HEK293 (cell line): ENCODE measurements at regions not wholly inside any gene's neighbourhood (a gene's known extent, or its start where the extent isn't known, plus 50 kb on each side); places are given as distances from the start of the nearest gene placed in this dataset.

Experiments used
- CTCF ChIA-PET: fragments of 350-600 bp; formaldehyde crosslinking; extraction: SDS; loops from one replicate; lab custom pipeline; 2021; ENCODE audit warnings: antibody characterized with exemption; lab: Yijun Ruan, JAX
- POLR2A ChIA-PET: fragments of 300-600 bp; formaldehyde crosslinking; extraction: SDS; loops from one replicate; lab custom pipeline; 2020; ENCODE audit warnings: antibody characterized with exemption, inconsistent platforms; lab: Yijun Ruan, JAX
- H3K27ac ChIP-seq: fragments of 200-500 bp; sonication (Bioruptor generic); 2 replicates; pipeline ENCODE4 v1.5.1; 2014; ENCODE audit warnings: low read depth, low read length, control low read depth, inconsistent platforms; ENCODE audit errors: extremely low read depth
- H3K36me3 ChIP-seq, 2 experiments: fragments of 200-500 bp in 1 of 2; sonication (Bioruptor generic) in 1 of 2; 1 replicate in 1 of 2; 2 replicates in 1 of 2; pipeline ENCODE4 v1.5.1; 2014 to 2017; ENCODE audit warnings: inconsistent platforms in 2 of 2, low read length in 2 of 2; ENCODE audit not compliant: control insufficient read depth in 2 of 2, insufficient read depth in 1 of 2
- H3K4me1 ChIP-seq: fragments of 200-500 bp; sonication (Bioruptor generic); 2 replicates; pipeline ENCODE4 v1.5.1; 2014; ENCODE audit warnings: mild to moderate bottlenecking, low read length, inconsistent platforms; ENCODE audit not compliant: control insufficient read depth, insufficient read depth
- H3K4me3 ChIP-seq: 2 replicates; pipeline ENCODE4 v1.5.1; 2011; ENCODE audit warnings: low read depth, mild to moderate bottlenecking, control low read depth, low read length, moderate library complexity
- H3K9me3 ChIP-seq: fragments of 200-500 bp; sonication (Bioruptor generic); 2 replicates; pipeline ENCODE4 v1.5.1; 2014; ENCODE audit warnings: low read depth, low read length, inconsistent platforms; ENCODE audit not compliant: control insufficient read depth, insufficient read depth
- ELK4 ChIP-seq: IDR thresholded peaks from 2 replicates; pipeline ENCODE4 v1.6.1; 2011; ENCODE audit warnings: mild to moderate bottlenecking, low read depth, low read length, borderline replicate concordance
- GLI2 ChIP-seq: fragments of 450-650 bp; formaldehyde crosslinking; IDR thresholded peaks from 2 replicates; pipeline ENCODE4; 2017; ENCODE audit warnings: missing biosample characterization, missing genetic modification characterization, low read depth, borderline replicate concordance
- KLF8 ChIP-seq: fragments of 450-650 bp; formaldehyde crosslinking; IDR thresholded peaks from 2 replicates; pipeline ENCODE4 v1.5.1; 2016; ENCODE audit warnings: missing biosample characterization, missing genetic modification characterization
- MZF1 ChIP-seq: fragments of 450-650 bp; formaldehyde crosslinking; IDR thresholded peaks from 2 replicates; pipeline ENCODE4 v1.5.1; 2017; ENCODE audit warnings: missing biosample characterization, missing genetic modification characterization, borderline replicate concordance
- PRDM1 ChIP-seq: fragments of 450-650 bp; formaldehyde crosslinking; IDR thresholded peaks from 2 replicates; pipeline ENCODE4; 2016; ENCODE audit warnings: missing biosample characterization, missing genetic modification characterization
- PRDM4 ChIP-seq: fragments of 450-650 bp; formaldehyde crosslinking; IDR thresholded peaks from 2 replicates; pipeline ENCODE4 v1.5.1; 2017; ENCODE audit warnings: missing biosample characterization, missing genetic modification characterization
- SETDB1 ChIP-seq: IDR thresholded peaks from one replicate; pipeline ENCODE4 v1.6.1; 2017; ENCODE audit warnings: mild to moderate bottlenecking, low read length, moderate library complexity, mixed read lengths; ENCODE audit not compliant: insufficient read length
- SP7 ChIP-seq: fragments of 450-650 bp; formaldehyde crosslinking; IDR thresholded peaks from 2 replicates; pipeline ENCODE4 v1.5.1; 2016; ENCODE audit warnings: missing biosample characterization, missing genetic modification characterization
- ZBTB11 ChIP-seq: fragments of 450-650 bp; formaldehyde crosslinking; conservative IDR thresholded peaks from 2 replicates; pipeline ENCODE4 v1.5.1; 2016; ENCODE audit warnings: low read depth, missing biosample characterization, missing genetic modification characterization
- ZBTB20 ChIP-seq: fragments of 450-650 bp; formaldehyde crosslinking; IDR thresholded peaks from 2 replicates; pipeline ENCODE4 v1.5.1; 2016; ENCODE audit warnings: missing biosample characterization, missing genetic modification characterization
- ZBTB48 ChIP-seq: fragments of 450-650 bp; formaldehyde crosslinking; IDR thresholded peaks from 2 replicates; pipeline ENCODE4 v1.5.1; 2016; ENCODE audit warnings: missing biosample characterization, missing genetic modification characterization
- ZEB2 ChIP-seq: fragments of 450-650 bp; formaldehyde crosslinking; IDR thresholded peaks from 2 replicates; pipeline ENCODE4 v1.5.1; 2016; ENCODE audit warnings: missing biosample characterization, missing genetic modification characterization
- ZFHX2 ChIP-seq: fragments of 450-650 bp; formaldehyde crosslinking; conservative IDR thresholded peaks from 2 replicates; pipeline ENCODE4 v1.5.1; 2016; ENCODE audit warnings: missing biosample characterization, missing genetic modification characterization
- ZNF133 ChIP-seq: fragments of 450-650 bp; formaldehyde crosslinking; IDR thresholded peaks from 2 replicates; pipeline ENCODE4 v1.5.1; 2016; ENCODE audit warnings: missing biosample characterization, missing genetic modification characterization
- ZNF148 ChIP-seq: fragments of 450-650 bp; formaldehyde crosslinking; IDR thresholded peaks from 2 replicates; pipeline ENCODE4 v1.5.0; 2017; ENCODE audit warnings: missing biosample characterization, missing genetic modification characterization, borderline replicate concordance
- ZNF169 ChIP-seq: fragments of 450-650 bp; formaldehyde crosslinking; IDR thresholded peaks from 2 replicates; pipeline ENCODE4 v1.5.1; 2016; ENCODE audit warnings: missing biosample characterization, missing genetic modification characterization
- ZNF19 ChIP-seq: fragments of 450-650 bp; formaldehyde crosslinking; IDR thresholded peaks from 2 replicates; pipeline ENCODE4; 2016; ENCODE audit warnings: missing biosample characterization, missing genetic modification characterization, low read depth
- ZNF24 ChIP-seq: fragments of 450-650 bp; formaldehyde crosslinking; IDR thresholded peaks from 2 replicates; pipeline ENCODE4 v1.5.1; 2016; ENCODE audit warnings: missing biosample characterization, missing genetic modification characterization
- ZNF26 ChIP-seq: fragments of 450-650 bp; formaldehyde crosslinking; IDR thresholded peaks from 2 replicates; pipeline ENCODE4 v1.5.1; 2016; ENCODE audit warnings: missing biosample characterization, missing genetic modification characterization
- ZNF311 ChIP-seq: fragments of 450-650 bp; formaldehyde crosslinking; IDR thresholded peaks from 2 replicates; pipeline ENCODE4 v1.5.1; 2017; ENCODE audit warnings: missing biosample characterization, missing genetic modification characterization, borderline replicate concordance
- ZNF391 ChIP-seq: fragments of 450-650 bp; formaldehyde crosslinking; IDR thresholded peaks from 2 replicates; pipeline ENCODE4 v1.5.1; 2016; ENCODE audit warnings: low read depth, missing biosample characterization, missing genetic modification characterization, borderline replicate concordance
- ZNF433 ChIP-seq: fragments of 450-650 bp; formaldehyde crosslinking; IDR thresholded peaks from 2 replicates; pipeline ENCODE4 v1.5.1; 2016; ENCODE audit warnings: missing biosample characterization, missing genetic modification characterization, low read depth
- ZNF555 ChIP-seq: fragments of 450-650 bp; formaldehyde crosslinking; conservative IDR thresholded peaks from 2 replicates; pipeline ENCODE4 v1.5.1; 2017; ENCODE audit warnings: missing biosample characterization, mild to moderate bottlenecking, missing genetic modification characterization, inconsistent platforms
- ZNF677 ChIP-seq: fragments of 450-650 bp; IDR thresholded peaks from 2 replicates; pipeline ENCODE4 v1.5.0; 2018; ENCODE audit warnings: missing biosample characterization, mild to moderate bottlenecking, missing genetic modification characterization, moderate library complexity
- ZNF747 ChIP-seq: fragments of 450-650 bp; formaldehyde crosslinking; IDR thresholded peaks from 2 replicates; pipeline ENCODE4 v1.5.1; 2016; ENCODE audit warnings: missing biosample characterization, missing genetic modification characterization
- ZNF777 ChIP-seq: fragments of 450-650 bp; formaldehyde crosslinking; IDR thresholded peaks from 2 replicates; pipeline ENCODE4 v1.5.1; 2017; ENCODE audit warnings: missing biosample characterization, missing genetic modification characterization, borderline replicate concordance

GRCh38 chr4:125986307-125986706 lies 671.6 kb downstream of the FAT4 start:
- no peak overlapping the region for H3K27ac ChIP-seq
- H3K9me3 ChIP-seq: no peaks in the 10 kb centered on the region
- no peak overlapping the region for H3K4me3 ChIP-seq
- POLR2A ChIA-PET: no interaction called here
- CTCF ChIA-PET: interaction anchor here (1.2 kb wide), 1 partner anchor 34 kb away, joined by 3 read pairs; no protein-coding TSS in a partner anchor
- no peaks in the 10 kb centered on the region for H3K36me3 ChIP-seq
- TF ChIP-seq ZBTB11: no peak
- TF ChIP-seq ZNF19 (tag by site-specific recombination): no peak
- TF ChIP-seq ZNF555 (tag by site-specific recombination): no peak
- no peak for TF ChIP-seq ZNF433 (tag by site-specific recombination)
- no peak for TF ChIP-seq SP7 (tag by site-specific recombination)
- TF ChIP-seq PRDM1 (tag by site-specific recombination): no peak
- no peak for TF ChIP-seq ELK4
- no peak for TF ChIP-seq ZNF24 (tag by site-specific recombination)
- TF ChIP-seq ZNF169 (tag by site-specific recombination): no peak
- no peak for TF ChIP-seq ZBTB48 (tag by site-specific recombination)
- TF ChIP-seq ZNF747: no peak
- no peak for TF ChIP-seq ZFHX2 (tag by site-specific recombination)
- TF ChIP-seq SETDB1: no peak
- no peak for TF ChIP-seq ZNF677 (tag by site-specific recombination)
- TF ChIP-seq ZNF311 (tag by site-specific recombination): no peak
- TF ChIP-seq ZBTB20 (tag by site-specific recombination): no peak
- TF ChIP-seq ZNF133 (tag by site-specific recombination): no peak
- TF ChIP-seq MZF1 (tag by site-specific recombination): no peak
- H3K4me1 ChIP-seq: no peaks in the 10 kb centered on the region

GRCh38 chr4:125988464-125988863 lies 673.7 kb downstream of the FAT4 start:
- no peak overlapping the region for H3K4me3 ChIP-seq
- H3K36me3 ChIP-seq: no peaks in the 10 kb centered on the region
- H3K4me1 ChIP-seq: no peaks in the 10 kb centered on the region
- TF ChIP-seq PRDM4 (tag by site-specific recombination) (no peak), GLI2 (tag by site-specific recombination) (no peak), ZNF391 (tag by site-specific recombination) (no peak), ZNF777 (tag by site-specific recombination) (no peak), ZBTB48 (tag by site-specific recombination) (no peak), ZEB2 (tag by site-specific recombination) (no peak), KLF8 (tag by site-specific recombination) (no peak), ZNF148 (no peak), ZNF26 (no peak)
- ChIA-PET CTCF (no interaction called here), POLR2A (no interaction called here)
- H3K27ac ChIP-seq: no peak overlapping the region
- H3K9me3 ChIP-seq: no peaks in the 10 kb centered on the region
